H1 (cell line): ENCODE measurements at regions not wholly inside any gene's neighbourhood (a gene's known extent, or its start where the extent isn't known, plus 50 kb on each side); places are given as distances from the start of the nearest gene placed in this dataset.

Source experiments
- CTCF ChIA-PET: fragments of 300-600 bp; sonication (Branson Sonifier 250); formaldehyde crosslinking; loops from one replicate; lab custom pipeline; 2021; ENCODE audit not compliant: partially characterized antibody; lab: Charles Lee
- POLR2A ChIA-PET: fragments of 300-600 bp; sonication (Branson Sonifier 250); formaldehyde crosslinking; loops from one replicate; lab custom pipeline; 2021; ENCODE audit warnings: inconsistent platforms; ENCODE audit not compliant: partially characterized antibody; lab: Charles Lee
- DNase-seq, 2 experiments: peaks; one replicate each; pipeline versions ENCODE4 v3.0.0 to v3.0.0-alpha.2; 2010 to 2022; ENCODE audit warnings: low spot score in 2 of 2, low read depth in 1 of 2, mixed read lengths in 1 of 2
- FAIRE-seq: peaks from 2 replicates; lab custom pipeline; 2011; peaks lifted over from hg19 to GRCh38; lab: Jason Lieb, UNC
- H2AFZ ChIP-seq: 2 replicates; pipeline ENCODE4 v1.8.1; 2012; ENCODE audit warnings: low read length, inconsistent platforms
- H2AK5ac ChIP-seq: 2 replicates; pipeline ENCODE4 v1.6.1; 2013; ENCODE audit warnings: low read depth, low read length
- H2BK120ac ChIP-seq: replicated peaks from 2 replicates; pipeline ENCODE3; 2013; ENCODE audit warnings: low read depth, low read length, inconsistent platforms
- H2BK12ac ChIP-seq: 2 replicates; pipeline ENCODE4 v1.6.1; 2013; ENCODE audit warnings: low read depth, low read length
- H2BK15ac ChIP-seq: 2 replicates; pipeline ENCODE4 v1.6.1; 2013; ENCODE audit warnings: low read length
- H2BK20ac ChIP-seq: 2 replicates; pipeline ENCODE4 v1.6.1; 2013; ENCODE audit warnings: low read length
- H2BK5ac ChIP-seq: 2 replicates; pipeline ENCODE4 v1.6.1; 2013; ENCODE audit warnings: low read depth, low read length
- H3K14ac ChIP-seq: 2 replicates; pipeline ENCODE4 v1.6.1; 2013; ENCODE audit warnings: inconsistent platforms; ENCODE audit not compliant: insufficient read length
- H3K18ac ChIP-seq: 2 replicates; pipeline ENCODE4 v1.6.1; 2013; ENCODE audit warnings: low read length; ENCODE audit errors: extremely low read depth
- H3K23ac ChIP-seq: 2 replicates; pipeline ENCODE4 v1.6.1; 2013; ENCODE audit warnings: inconsistent platforms; ENCODE audit not compliant: insufficient read length
- H3K23me2 ChIP-seq: 2 replicates; pipeline ENCODE4 v1.6.1; 2013; ENCODE audit warnings: low read depth, low read length
- H3K27ac ChIP-seq: 2 replicates; pipeline ENCODE4 v1.6.1; 2011; ENCODE audit warnings: low read depth, low read length, inconsistent platforms
- H3K27me3 ChIP-seq, 4 experiments: replicated peaks in 1 of 4; 1 replicate in 1 of 4; 2 replicates in 3 of 4; pipeline versions ENCODE4 v1.6.1 to v1.8.1; 2011 to 2013; ENCODE audit warnings: low read length in 3 of 4, mild to moderate bottlenecking in 3 of 4, inconsistent platforms in 2 of 4, mixed read lengths in 2 of 4, moderate library complexity in 1 of 4; ENCODE audit not compliant: control insufficient read depth in 3 of 4, insufficient read depth in 3 of 4; ENCODE audit errors: extremely low read depth in 1 of 4
- H3K36me3 ChIP-seq, 4 experiments: 2 replicates each; pipeline versions ENCODE4 v1.6.1 to v1.8.1; 2011 to 2013; ENCODE audit warnings: mild to moderate bottlenecking in 4 of 4, low read length in 3 of 4, moderate library complexity in 2 of 4, control low read depth in 1 of 4, inconsistent platforms in 1 of 4; ENCODE audit not compliant: insufficient read depth in 4 of 4, control insufficient read depth in 2 of 4
- H3K4ac ChIP-seq: replicated peaks from 2 replicates; pipeline ENCODE3; 2013; ENCODE audit warnings: low read length, low read depth, mixed read lengths, inconsistent platforms; ENCODE audit not compliant: insufficient read length
- H3K4me1 ChIP-seq, 4 experiments: replicated peaks in 1 of 4; 1 replicate in 1 of 4; 2 replicates in 3 of 4; pipeline versions ENCODE4 v1.6.1 to v1.8.1; 2011 to 2013; ENCODE audit warnings: low read length in 3 of 4, inconsistent platforms in 2 of 4, mixed read lengths in 1 of 4; ENCODE audit not compliant: insufficient read depth in 4 of 4, control insufficient read depth in 3 of 4
- H3K4me2 ChIP-seq, 2 experiments: 2 replicates each; pipeline versions ENCODE4 v1.6.1 to v1.8.1; 2011 to 2013; ENCODE audit warnings: low read depth in 2 of 2, low read length in 2 of 2, control low read depth in 1 of 2, inconsistent platforms in 1 of 2, mild to moderate bottlenecking in 1 of 2; ENCODE audit not compliant: insufficient read depth in 1 of 2
- H3K4me3 ChIP-seq, 4 experiments: fragments of 200-600, 300-600 bp in 1 of 4; sonication (generic), shearing (Covaris generic), sonication (Bioruptor Twin) in 1 of 4; 2 replicates each; pipeline versions ENCODE4 v1.5.1 to v1.8.1; 2011 to 2016; ENCODE audit warnings: low read length in 4 of 4, low read depth in 3 of 4, control low read depth in 2 of 4, inconsistent platforms in 2 of 4, mild to moderate bottlenecking in 2 of 4, mixed read lengths in 1 of 4, moderate library complexity in 1 of 4; ENCODE audit not compliant: insufficient read depth in 2 of 4; ENCODE audit errors: extremely low read depth in 1 of 4
- H3K56ac ChIP-seq: replicated peaks from 2 replicates; pipeline ENCODE3; 2013; ENCODE audit warnings: low read depth, mild to moderate bottlenecking, mixed read lengths, low read length, inconsistent platforms; ENCODE audit not compliant: insufficient read length
- H3K79me1 ChIP-seq: 2 replicates; pipeline ENCODE4 v1.6.1; 2013; ENCODE audit warnings: low read depth, low read length, control low read depth
- H3K79me2 ChIP-seq, 2 experiments: 2 replicates each; pipeline versions ENCODE4 v1.6.1 to v1.8.1; 2012 to 2013; ENCODE audit warnings: low read length in 2 of 2, mild to moderate bottlenecking in 2 of 2, inconsistent platforms in 1 of 2; ENCODE audit not compliant: insufficient read depth in 2 of 2, control insufficient read depth in 1 of 2
- H3K9ac ChIP-seq, 4 experiments: replicated peaks in 1 of 4; 1 replicate in 1 of 4; 2 replicates in 3 of 4; pipeline versions ENCODE4 v1.6.1 to v1.8.1; 2011 to 2013; ENCODE audit warnings: low read depth in 3 of 4, low read length in 3 of 4, control low read depth in 2 of 4, mild to moderate bottlenecking in 2 of 4, moderate library complexity in 2 of 4, inconsistent platforms in 1 of 4; ENCODE audit errors: extremely low read depth in 1 of 4
- H3K9me3 ChIP-seq, 2 experiments: 2 replicates each; pipeline versions ENCODE4 v1.6.1 to v1.8.1; 2012 to 2013; ENCODE audit warnings: mild to moderate bottlenecking in 2 of 2, moderate library complexity in 2 of 2, control low read depth in 1 of 2, inconsistent platforms in 1 of 2, low read depth in 1 of 2, low read length in 1 of 2, mixed read lengths in 1 of 2; ENCODE audit not compliant: insufficient read depth in 2 of 2
- H4K20me1 ChIP-seq, 2 experiments: replicated peaks in 1 of 2; 2 replicates each; pipeline versions ENCODE3 to v1.8.1; 2011 to 2013; ENCODE audit warnings: inconsistent platforms in 2 of 2, low read length in 2 of 2, mild to moderate bottlenecking in 1 of 2; ENCODE audit not compliant: insufficient read depth in 2 of 2, control insufficient read depth in 1 of 2
- H4K5ac ChIP-seq: 2 replicates; pipeline ENCODE4 v1.6.1; 2013; ENCODE audit warnings: low read length, low read depth, mixed read lengths, inconsistent platforms; ENCODE audit not compliant: insufficient read length
- H4K8ac ChIP-seq: 2 replicates; pipeline ENCODE4 v1.8.0; 2013; ENCODE audit warnings: mild to moderate bottlenecking, moderate library complexity, low read length, inconsistent platforms; ENCODE audit not compliant: insufficient read depth; ENCODE audit errors: extremely low read depth
- H4K91ac ChIP-seq: replicated peaks from 2 replicates; pipeline ENCODE3; 2013; ENCODE audit warnings: low read length, mixed read lengths, inconsistent platforms; ENCODE audit not compliant: insufficient read length
- CTCF ChIP-seq, 3 experiments: IDR thresholded peaks; 1 replicate in 2 of 3; 2 replicates in 1 of 3; pipeline versions ENCODE4 v1.5.1 to v1.6.1; 2011; ENCODE audit warnings: low read length in 3 of 3, mild to moderate bottlenecking in 3 of 3, inconsistent platforms in 2 of 3, low read depth in 1 of 3, moderate library complexity in 1 of 3; ENCODE audit not compliant: insufficient read depth in 1 of 3; ENCODE audit errors: control extremely low read depth in 1 of 3
- RAD21 ChIP-seq, 2 experiments: IDR thresholded peaks in 1 of 2; conservative IDR thresholded peaks in 1 of 2; 2 replicates each; pipeline ENCODE4 v1.6.1; 2011; ENCODE audit warnings: low read depth in 2 of 2, low read length in 2 of 2, improper control_type of control experiment in 1 of 2, inconsistent platforms in 1 of 2, mild to moderate bottlenecking in 1 of 2, moderate library complexity in 1 of 2
- TEAD4 ChIP-seq: IDR thresholded peaks from 2 replicates; pipeline ENCODE4 v1.6.1; 2012; ENCODE audit warnings: low read depth, low read length, inconsistent platforms, mixed read lengths
- WGBS, 2 experiments: shearing (Covaris generic) in 1 of 2; methylation state at CpG; one replicate each; pipeline versions ENCODE4 v1.1.6 to v1.1.7; 2013 to 2015; ENCODE audit warnings: low lambda C conversion rate in 2 of 2, mixed read lengths in 2 of 2, inconsistent platforms in 1 of 2, low coverage in 1 of 2, missing lambda C conversion rate in 1 of 2; ENCODE audit not compliant: insufficient replicate concordance in 2 of 2, insufficient coverage in 1 of 2, insufficient read length in 1 of 2; ENCODE audit errors: extremely low coverage in 1 of 2, missing lambda C conversion rate in 1 of 2; 5-methylcytosine and 5-hydroxymethylcytosine counted together

- no peak overlapping the region for H3K4me2 ChIP-seq
- no peak overlapping the region for H4K91ac ChIP-seq
- no peak overlapping the region for H3K4ac ChIP-seq
- no peak overlapping the region for H4K5ac ChIP-seq
- H3K27ac ChIP-seq: no peak overlapping the region
- no peaks in the 10 kb centered on the region for H3K23me2 ChIP-seq
- H3K27me3 ChIP-seq: no peaks in the 10 kb centered on the region
- no peak overlapping the region for H2BK5ac ChIP-seq
- H2AK5ac ChIP-seq: no peak overlapping the region
- H3K4me1 ChIP-seq: peaks cover 0 to 4% (median under 1%) of the 10 kb centered on the region in 4 experiments; a peak in 2 of 7 replicates
- H3K56ac ChIP-seq: no peak overlapping the region
- no peaks in the 10 kb centered on the region for H3K79me2 ChIP-seq
- POLR2A ChIA-PET: no interaction called here
- H3K9me3 ChIP-seq: no peaks in the 10 kb centered on the region
- no peak overlapping the region for H2BK12ac ChIP-seq
- no peak overlapping the region for H3K9ac ChIP-seq
- no peaks in the 10 kb centered on the region for H4K20me1 ChIP-seq
- no peak overlapping the region for H3K14ac ChIP-seq
- no peak overlapping the region for H2BK20ac ChIP-seq
- no peaks in the 10 kb centered on the region for H3K36me3 ChIP-seq
- no peak overlapping the region for H4K8ac ChIP-seq
- no peak overlapping the region for H3K18ac ChIP-seq
- H3K23ac ChIP-seq: no peak overlapping the region
- TF ChIP-seq CTCF (IDR thresholded peaks at IDR 0.05; ENCODE audit: control extremely low read depth in 1 of 3, insufficient read depth in 1 of 3, low read depth in 1 of 3, low read length in 3 of 3) (peak; percentile 0 to 30 (median 28); a peak in 3 of 4 replicates), RAD21 (IDR thresholded peaks at IDR 0.05 in 1 of 2, conservative IDR thresholded peaks at IDR 0.05 in 1 of 2; ENCODE audit: low read depth in 2 of 2, low read length in 2 of 2) (peak; percentile 30 to 44; a peak in 3 of 4 replicates), TEAD4 (no peak)
- DNase-seq: no peak
- no peak overlapping the region for H3K4me3 ChIP-seq
- no peaks in the 10 kb centered on the region for H3K79me1 ChIP-seq
- no peak overlapping the region for H2BK15ac ChIP-seq
- FAIRE-seq: no peak
- CTCF ChIA-PET: interaction anchor here (0.8 to 1.2 kb wide), 4 partner anchors 11 to 83 kb away, joined by 3 read pairs; no protein-coding TSS in a partner anchor
- 89% methylated on average over 2 of the region's 2 CpGs; no CpG with 5 or more reads in 1 of the 2 experiments for WGBS, 2 experiments
- H2AFZ ChIP-seq: no peak overlapping the region
- H2BK120ac ChIP-seq: no peak overlapping the region
Measured at GRCh38 chrX:7318661-7319060, 170.7 kb upstream of the PUDP start.
